MCF 10A (cell line): ENCODE measurements at regions not wholly inside any gene's neighbourhood (a gene's known extent, or its start where the extent isn't known, plus 50 kb on each side); places are given as distances from the start of the nearest gene placed in this dataset.

Experiments used
- BruUV-seq: library from RNA; stranded (reverse); fragments of 400-500 nt; replicated peaks from 2 replicates; lab custom pipeline; 2021; lab: Mats Ljungman, UMichigan
- CTCF ChIA-PET: fragments of 300-600 bp; sonication (Branson Sonifier 250); formaldehyde crosslinking; extraction: SDS; loops from one replicate; lab custom pipeline; 2021; ENCODE audit warnings: antibody characterized with exemption, inconsistent platforms; lab: Yijun Ruan, JAX
- POLR2A ChIA-PET: fragments of 300-600, 350-650 bp; sonication (Branson Sonifier 250); formaldehyde crosslinking; extraction: SDS; loops from one replicate; lab custom pipeline; 2020; ENCODE audit warnings: antibody characterized with exemption, inconsistent platforms; lab: Yijun Ruan, JAX
- DNase-seq: peaks from one replicate; pipeline ENCODE4 v3.0.0-alpha.2; 2018; ENCODE audit not compliant: unreplicated experiment
- H3K27ac Mint-ChIP-seq: one replicate; pipeline ENCODE4 v1.8.0; 2022; ENCODE audit warnings: mild to moderate bottlenecking, low read depth, mixed read lengths; ENCODE audit not compliant: unreplicated experiment
- H3K27me3 Mint-ChIP-seq: one replicate; pipeline ENCODE4 v1.8.0; 2022; ENCODE audit warnings: mixed read lengths; ENCODE audit not compliant: insufficient read depth, unreplicated experiment
- H3K36me3 Mint-ChIP-seq: one replicate; pipeline ENCODE4 v1.8.0; 2022; ENCODE audit warnings: mild to moderate bottlenecking, moderate library complexity, mixed read lengths; ENCODE audit not compliant: insufficient read depth, unreplicated experiment
- H3K4me1 Mint-ChIP-seq: one replicate; pipeline ENCODE4 v1.8.0; 2022; ENCODE audit warnings: mixed read lengths; ENCODE audit not compliant: insufficient read depth, unreplicated experiment
- H3K4me3 Mint-ChIP-seq: one replicate; pipeline ENCODE4 v1.8.0; 2022; ENCODE audit warnings: mild to moderate bottlenecking, moderate library complexity, mixed read lengths; ENCODE audit not compliant: unreplicated experiment
- H3K9me3 Mint-ChIP-seq: one replicate; pipeline ENCODE4 v1.8.0; 2022; ENCODE audit warnings: mixed read lengths; ENCODE audit not compliant: unreplicated experiment
- CTCF ChIP-seq: fragments of 200-600 bp; IDR thresholded peaks from one replicate; pipeline ENCODE4 v1.8.0; 2022; ENCODE audit warnings: antibody characterized with exemption, mild to moderate bottlenecking; ENCODE audit not compliant: unreplicated experiment
- intact Hi-C: fragments of 100-400 bp; cut with micrococcal nuclease; formaldehyde crosslinking; loops from 2 replicates; pipeline ENCODE4 v1.14.1; 2022

- ChIA-PET POLR2A (no interaction called here), CTCF (interaction anchor here (1.0 kb wide), 1 partner anchor 161 kb away, joined by 3 read pairs; no protein-coding TSS in a partner anchor)
- DNase-seq: no peak
- Mint-ChIP-seq H3K27ac (no peak overlapping the region), H3K36me3 (no peaks in the 10 kb centered on the region), H3K4me1 (no peaks in the 10 kb centered on the region), H3K9me3 (no peaks in the 10 kb centered on the region), H3K27me3 (peaks cover 13% of the 10 kb centered on the region), H3K4me3 (no peak overlapping the region)
- intact Hi-C loops: no loop called here
- no TSS peak for BruUV-seq
- no peak for TF ChIP-seq CTCF
Observed at GRCh38 chr15:97406841-97407240, 553.7 kb upstream of the ARRDC4 start.

GRCh38 chr15:97410897-97411575 lies 549.5 kb upstream of the ARRDC4 start:
- Mint-ChIP-seq H3K4me1 (no peaks in the 10 kb centered on the region), H3K27me3 (peaks cover 7% of the 10 kb centered on the region), H3K36me3 (no peaks in the 10 kb centered on the region), H3K27ac (no peak overlapping the region), H3K9me3 (peaks cover 1% of the 10 kb centered on the region), H3K4me3 (no peak overlapping the region)
- no TSS peak for BruUV-seq
- TF ChIP-seq CTCF: no peak
- ChIA-PET CTCF (no interaction called here), POLR2A (no interaction called here)
- DNase-seq: no peak
- intact Hi-C loops: no loop called here

- no peak for TF ChIP-seq CTCF
- CTCF ChIA-PET: no interaction called here
- Mint-ChIP-seq H3K4me3 (no peak overlapping the region), H3K27me3 (no peaks in the 10 kb centered on the region), H3K9me3 (peaks cover 15% of the 10 kb centered on the region), H3K36me3 (no peaks in the 10 kb centered on the region), H3K27ac (no peak overlapping the region), H3K4me1 (no peaks in the 10 kb centered on the region)
- no peak for DNase-seq
- POLR2A ChIA-PET: no interaction called here
- intact Hi-C loops: no loop called here
- no TSS peak for BruUV-seq
Observed at GRCh38 chr15:97420130-97420529, 540.4 kb upstream of the ARRDC4 start.

- H3K27ac Mint-ChIP-seq: no peak overlapping the region
- no peaks in the 10 kb centered on the region for H3K4me1 Mint-ChIP-seq
- peak; percentile 10 for DNase-seq
- ChIA-PET CTCF (no interaction called here), POLR2A (interaction anchor here (0.6 kb wide), 1 partner anchor 32 kb away, joined by 3 read pairs; no protein-coding TSS in a partner anchor)
- H3K9me3 Mint-ChIP-seq: peaks cover 2% of the 10 kb centered on the region
- BruUV-seq: no TSS peak
- no peak for TF ChIP-seq CTCF
- H3K27me3 Mint-ChIP-seq: no peaks in the 10 kb centered on the region
- H3K4me3 Mint-ChIP-seq: no peak overlapping the region
- intact Hi-C loops: no loop called here
- no peaks in the 10 kb centered on the region for H3K36me3 Mint-ChIP-seq
Observed at GRCh38 chr15:97425596-97425995, 534.9 kb upstream of the ARRDC4 start.
